ENCODE measurements at regions not wholly inside any gene's neighbourhood (a gene's known extent, or its start where the extent isn't known, plus 50 kb on each side); places are given as distances from the start of the nearest gene placed in this dataset.

DNA sequence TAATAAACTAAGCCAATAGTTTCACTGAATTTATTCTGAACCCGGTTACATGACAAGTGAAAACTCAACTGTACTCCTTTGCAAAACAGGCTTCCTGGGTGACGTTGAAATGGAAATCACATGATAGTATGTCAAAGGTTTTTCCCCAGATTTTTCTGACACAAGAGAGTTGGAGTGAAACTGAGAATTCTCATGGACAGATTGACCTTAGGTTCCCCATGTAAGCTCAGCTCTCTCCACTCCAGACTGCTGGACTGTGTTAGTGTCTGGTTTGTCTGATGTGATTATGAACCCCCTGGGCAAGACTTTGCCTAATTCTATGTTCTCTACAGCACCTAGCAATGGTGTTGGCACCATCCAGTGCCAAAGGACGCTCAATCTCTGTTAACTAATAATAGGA, 219.7 kb upstream of the COL8A1 start:
- TF ChIP-seq, protein P1, sequence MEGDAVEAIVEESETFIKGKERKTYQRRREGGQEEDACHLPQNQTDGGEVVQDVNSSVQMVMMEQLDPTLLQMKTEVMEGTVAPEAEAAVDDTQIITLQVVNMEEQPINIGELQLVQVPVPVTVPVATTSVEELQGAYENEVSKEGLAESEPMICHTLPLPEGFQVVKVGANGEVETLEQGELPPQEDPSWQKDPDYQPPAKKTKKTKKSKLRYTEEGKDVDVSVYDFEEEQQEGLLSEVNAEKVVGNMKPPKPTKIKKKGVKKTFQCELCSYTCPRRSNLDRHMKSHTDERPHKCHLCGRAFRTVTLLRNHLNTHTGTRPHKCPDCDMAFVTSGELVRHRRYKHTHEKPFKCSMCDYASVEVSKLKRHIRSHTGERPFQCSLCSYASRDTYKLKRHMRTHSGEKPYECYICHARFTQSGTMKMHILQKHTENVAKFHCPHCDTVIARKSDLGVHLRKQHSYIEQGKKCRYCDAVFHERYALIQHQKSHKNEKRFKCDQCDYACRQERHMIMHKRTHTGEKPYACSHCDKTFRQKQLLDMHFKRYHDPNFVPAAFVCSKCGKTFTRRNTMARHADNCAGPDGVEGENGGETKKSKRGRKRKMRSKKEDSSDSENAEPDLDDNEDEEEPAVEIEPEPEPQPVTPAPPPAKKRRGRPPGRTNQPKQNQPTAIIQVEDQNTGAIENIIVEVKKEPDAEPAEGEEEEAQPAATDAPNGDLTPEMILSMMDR (CRISPR knock-in tag; IDR thresholded peaks at IDR 0.05): no peak
- TF ChIP-seq, protein P2, sequence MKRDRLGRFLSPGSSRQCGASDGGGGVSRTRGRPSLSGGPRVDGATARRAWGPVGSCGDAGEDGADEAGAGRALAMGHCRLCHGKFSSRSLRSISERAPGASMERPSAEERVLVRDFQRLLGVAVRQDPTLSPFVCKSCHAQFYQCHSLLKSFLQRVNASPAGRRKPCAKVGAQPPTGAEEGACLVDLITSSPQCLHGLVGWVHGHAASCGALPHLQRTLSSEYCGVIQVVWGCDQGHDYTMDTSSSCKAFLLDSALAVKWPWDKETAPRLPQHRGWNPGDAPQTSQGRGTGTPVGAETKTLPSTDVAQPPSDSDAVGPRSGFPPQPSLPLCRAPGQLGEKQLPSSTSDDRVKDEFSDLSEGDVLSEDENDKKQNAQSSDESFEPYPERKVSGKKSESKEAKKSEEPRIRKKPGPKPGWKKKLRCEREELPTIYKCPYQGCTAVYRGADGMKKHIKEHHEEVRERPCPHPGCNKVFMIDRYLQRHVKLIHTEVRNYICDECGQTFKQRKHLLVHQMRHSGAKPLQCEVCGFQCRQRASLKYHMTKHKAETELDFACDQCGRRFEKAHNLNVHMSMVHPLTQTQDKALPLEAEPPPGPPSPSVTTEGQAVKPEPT (CRISPR knock-in tag; IDR thresholded peaks at IDR 0.05; ENCODE audit: low read depth): no peak
- TF ChIP-seq BRF2 (CRISPR knock-in tag; IDR thresholded peaks at IDR 0.05): no peak
- no peak for TF ChIP-seq TP53 (CRISPR knock-in tag; conservative IDR thresholded peaks at IDR 0.05)
- no peak for TF ChIP-seq ZNF33B (CRISPR knock-in tag; IDR thresholded peaks at IDR 0.05)

Data from HepG2 (cell line).